Activated naive CD4-positive, alpha-beta T cell treated with anti-CD3 and anti-CD28 coated beads, Interleukin-2, amount 50 U/mL, for 72 hours (primary cell): ENCODE measurements at regions not wholly inside any gene's neighbourhood (a gene's known extent, or its start where the extent isn't known, plus 50 kb on each side); places are given as distances from the start of the nearest gene placed in this dataset.

Experiments used
- ATAC-seq, 2 donors: fragments of 150-1000 bp; cut with Tn5 transposase; 2 replicates each; pipeline ENCODE4 v1.10.0; 2021; ENCODE audit warnings: mild to moderate bottlenecking in 2 of 2, moderate library complexity in 2 of 2
- DNase-seq, 2 donors: peaks; one replicate each; pipeline ENCODE4 v3.0.0; 2021 to 2022; ENCODE audit warnings: low spot score in 2 of 2
- H3K27ac Mint-ChIP-seq, 2 donors: one replicate each; pipeline ENCODE4 v1.8.0; 2022; ENCODE audit warnings: mild to moderate bottlenecking in 2 of 2, mixed read lengths in 2 of 2
- H3K36me3 Mint-ChIP-seq, 2 donors: one replicate each; pipeline ENCODE4 v1.8.0; 2022; ENCODE audit warnings: mixed read lengths in 2 of 2
- H3K9me3 Mint-ChIP-seq, 2 donors: one replicate each; pipeline ENCODE4 v1.8.0; 2022; ENCODE audit warnings: mixed read lengths in 2 of 2

DNA sequence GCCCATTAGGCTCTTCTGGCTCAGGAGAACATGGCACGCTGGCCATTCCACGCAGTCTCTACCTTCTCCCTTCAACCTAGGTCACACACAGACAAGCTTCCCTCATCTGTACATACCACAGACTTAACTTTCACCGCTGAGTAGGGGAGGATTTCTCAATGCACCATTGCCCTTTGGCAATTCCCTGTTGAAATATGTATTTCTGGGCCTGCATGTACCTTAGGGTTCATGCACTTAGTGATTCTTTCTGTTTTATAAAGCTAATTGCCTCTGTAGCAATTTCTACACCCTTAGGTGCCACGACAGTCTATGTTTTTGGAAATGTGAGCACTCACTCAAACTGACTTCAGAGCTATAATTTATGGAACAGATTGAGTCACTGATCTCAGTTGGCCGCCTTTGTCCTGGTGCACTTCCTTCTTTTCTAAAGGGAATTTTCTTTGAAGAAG lies 253.8 kb upstream of the PRDM1 start:
- H3K9me3 Mint-ChIP-seq = no peaks in the 10 kb centered on the region
- no peak overlapping the region for H3K27ac Mint-ChIP-seq
- ATAC-seq (no peak), DNase-seq (no peak)
- no peaks in the 10 kb centered on the region for H3K36me3 Mint-ChIP-seq

DNA sequence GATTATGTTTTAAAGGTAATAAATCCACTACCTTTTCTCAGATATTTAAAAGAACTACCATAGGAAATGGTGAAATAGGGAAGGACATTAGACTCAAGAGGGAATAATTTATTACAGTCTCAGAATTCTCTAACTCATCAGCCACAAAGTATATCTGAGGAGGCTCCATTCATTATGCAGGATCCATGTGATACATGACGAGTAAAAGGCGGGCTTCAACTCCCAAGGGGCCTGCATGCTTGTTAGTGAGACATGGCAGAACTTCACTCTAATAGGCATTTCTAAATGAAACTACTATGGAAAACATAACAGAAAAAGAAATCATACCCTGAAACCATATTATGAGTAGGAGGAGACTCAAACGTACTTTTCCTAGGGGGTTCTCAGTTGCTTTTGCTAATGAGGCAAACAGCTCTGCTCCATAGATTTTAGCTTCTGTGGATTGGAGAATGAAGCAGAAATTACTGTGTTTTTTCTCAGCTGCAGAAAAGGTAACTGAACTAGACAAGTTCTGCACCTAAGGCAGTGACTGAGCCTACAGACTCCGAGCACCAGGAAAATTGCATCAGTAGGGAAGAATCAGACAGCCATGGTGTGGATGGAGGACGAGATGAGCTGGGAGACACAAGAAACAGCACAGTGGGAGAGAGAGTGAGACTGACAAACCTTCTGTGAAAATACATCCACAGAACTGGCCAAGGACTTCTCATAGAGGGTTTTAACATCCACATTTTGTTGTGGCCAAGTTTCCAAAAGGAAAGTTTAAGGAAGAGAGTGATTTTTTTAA lies 254.6 kb upstream of the PRDM1 start:
- no peak for ATAC-seq
- Mint-ChIP-seq H3K9me3 (no peaks in the 10 kb centered on the region), H3K27ac (peak overlapping the region in 1 of 2 donors; percentile 6), H3K36me3 (no peaks in the 10 kb centered on the region)
- no peak for DNase-seq

DNA sequence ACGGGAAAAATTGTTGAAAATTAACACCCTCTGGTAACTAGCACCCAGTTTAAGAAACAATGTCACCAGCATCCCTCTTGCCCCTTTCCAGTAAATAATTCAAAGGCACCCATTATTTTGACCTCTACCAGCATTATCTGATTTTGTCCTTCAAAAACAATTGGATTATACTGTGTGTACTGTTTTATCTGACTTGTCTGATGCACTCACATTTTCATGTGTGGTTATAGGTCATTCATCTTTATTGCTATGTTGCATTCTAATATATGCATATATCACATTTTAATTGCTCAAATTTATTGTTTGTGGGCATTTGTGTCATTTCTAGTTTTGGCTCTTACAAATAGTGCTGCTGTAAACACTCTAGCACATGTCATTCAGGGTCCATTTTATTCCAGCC lies 260.9 kb upstream of the PRDM1 start:
- H3K27ac Mint-ChIP-seq = no peak overlapping the region
- ATAC-seq (no peak), DNase-seq (no peak)

DNA sequence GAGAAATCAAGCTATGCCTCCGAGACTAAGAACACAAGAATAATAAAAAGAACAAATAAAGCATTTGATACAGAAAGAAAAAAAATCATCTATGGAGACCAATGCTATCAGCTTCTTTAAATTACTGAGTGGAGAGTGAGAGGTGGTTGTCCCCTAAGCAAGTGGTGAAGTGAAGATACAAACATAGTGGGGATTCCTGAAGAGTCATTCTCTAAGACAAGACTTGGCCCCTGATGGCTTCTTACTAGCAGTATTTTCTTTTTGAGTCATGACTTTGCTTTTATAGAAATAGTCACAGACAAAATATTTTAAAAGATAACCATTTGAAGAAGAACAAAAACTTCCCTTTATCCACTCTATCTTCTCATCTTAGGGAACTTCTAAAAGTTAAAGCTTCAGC lies 261.4 kb upstream of the PRDM1 start:
- Mint-ChIP-seq H3K9me3 (peaks cover 0 to 10% of the 10 kb centered on the region in 2 donors), H3K27ac (no peak overlapping the region), H3K36me3 (no peaks in the 10 kb centered on the region)
- ATAC-seq = no peak
- no peak for DNase-seq

More for the DNA sequence above, 260.9 kb upstream of the PRDM1 start:
- Mint-ChIP-seq H3K36me3 (no peaks in the 10 kb centered on the region), H3K9me3 (peaks cover 0 to 10% of the 10 kb centered on the region in 2 donors)

DNA sequence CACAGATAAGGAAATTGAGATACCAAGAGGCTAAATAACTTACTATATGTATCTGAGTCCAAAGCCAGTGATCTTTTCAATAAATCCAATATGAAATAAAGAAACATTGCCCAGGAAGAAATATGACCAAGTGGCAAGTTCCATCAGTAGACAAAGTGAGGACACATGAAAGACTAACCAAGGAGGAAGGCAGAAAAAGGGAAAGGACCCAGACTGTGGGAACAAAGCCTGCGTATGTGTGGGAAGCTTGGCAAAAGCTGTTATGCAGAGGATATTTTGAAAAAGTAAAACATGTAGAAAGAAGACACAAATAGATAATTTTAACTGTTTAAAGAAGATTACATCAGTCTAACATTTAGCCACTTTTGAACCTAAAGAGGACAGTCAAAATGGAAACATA lies 264.4 kb upstream of the PRDM1 start:
- no peak for DNase-seq
- Mint-ChIP-seq H3K9me3 (peaks cover 0 to 10% of the 10 kb centered on the region in 2 donors), H3K36me3 (no peaks in the 10 kb centered on the region), H3K27ac (no peak overlapping the region)
- no peak for ATAC-seq

GRCh38 chr6:105821027-105821426 lies 265.1 kb upstream of the PRDM1 start:
- DNase-seq (no peak), ATAC-seq (no peak)
- Mint-ChIP-seq H3K9me3 (peaks cover 0 to 10% of the 10 kb centered on the region in 2 donors), H3K36me3 (no peaks in the 10 kb centered on the region), H3K27ac (no peak overlapping the region)

DNA sequence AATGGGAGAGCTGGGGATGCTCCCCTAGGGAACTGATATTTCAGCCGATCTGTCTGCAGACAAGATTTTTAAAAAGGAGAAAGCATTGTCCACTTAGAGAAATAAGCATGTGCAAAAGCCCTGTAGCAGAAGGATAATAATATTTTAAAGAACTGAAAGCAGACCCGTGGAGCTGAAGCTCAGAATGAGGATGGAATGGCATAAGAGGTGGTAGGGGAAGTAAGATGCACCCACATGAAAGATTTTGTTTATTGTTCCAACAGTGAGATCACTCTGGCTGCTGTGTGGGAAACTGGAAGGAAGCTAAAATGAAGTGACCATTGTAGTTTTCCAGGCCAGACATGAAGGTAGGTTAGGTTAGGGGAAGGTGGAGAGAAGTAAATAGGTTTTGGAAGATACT lies 266.4 kb upstream of the PRDM1 start:
- no peaks in the 10 kb centered on the region for H3K36me3 Mint-ChIP-seq
- DNase-seq (no peak), ATAC-seq (no peak)
- peaks cover 0 to 10% of the 10 kb centered on the region in 2 donors for H3K9me3 Mint-ChIP-seq
- no peak overlapping the region for H3K27ac Mint-ChIP-seq

DNA sequence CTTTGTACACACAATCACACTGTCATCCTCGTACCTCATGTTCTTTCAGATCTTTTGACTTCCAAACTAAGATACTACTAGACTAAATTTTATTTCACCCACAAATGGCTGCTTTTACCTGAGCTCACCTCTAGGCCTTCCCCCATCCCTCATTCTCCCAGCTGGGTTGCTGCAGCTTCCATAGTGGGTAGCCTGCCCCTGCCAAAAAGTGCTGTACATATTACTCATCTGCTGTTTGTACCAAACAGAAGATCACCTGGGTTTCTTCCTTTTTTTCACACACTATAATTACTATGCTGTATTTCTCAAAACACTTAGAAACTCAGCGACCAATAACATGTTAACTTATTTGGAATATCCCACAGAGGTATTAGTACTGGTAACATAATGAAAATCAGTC lies 267.6 kb upstream of the PRDM1 start:
- ATAC-seq = no peak
- Mint-ChIP-seq H3K27ac (no peak overlapping the region), H3K36me3 (no peaks in the 10 kb centered on the region), H3K9me3 (peaks cover 0 to 10% of the 10 kb centered on the region in 2 donors)
- no peak for DNase-seq

DNA sequence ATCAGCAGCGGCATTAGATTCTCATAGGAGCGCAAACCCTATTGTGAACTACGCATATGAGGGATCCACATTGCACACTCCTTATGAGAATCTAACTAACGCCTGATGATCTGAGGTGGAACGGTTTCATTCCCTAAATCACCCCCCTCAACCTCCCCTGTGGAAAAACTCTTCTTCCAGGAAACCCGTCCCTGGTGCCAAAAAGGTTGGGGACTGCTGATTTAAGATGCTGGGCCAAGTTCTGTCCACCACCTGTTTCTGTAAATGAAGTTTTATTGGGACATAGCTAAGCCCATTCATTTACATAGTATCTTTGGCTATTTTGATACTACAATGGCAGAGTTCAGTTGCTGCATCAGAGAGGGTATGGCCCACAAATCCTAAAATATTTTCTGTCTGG lies 268.2 kb upstream of the PRDM1 start:
- H3K27ac Mint-ChIP-seq = no peak overlapping the region
- no peaks in the 10 kb centered on the region for H3K36me3 Mint-ChIP-seq
- DNase-seq (no peak), ATAC-seq (no peak)
- peaks cover 0 to 10% of the 10 kb centered on the region in 2 donors for H3K9me3 Mint-ChIP-seq

- Mint-ChIP-seq H3K9me3 (peaks cover 0 to 9% of the 10 kb centered on the region in 2 donors), H3K36me3 (no peaks in the 10 kb centered on the region), H3K27ac (no peak overlapping the region)
- DNase-seq (no peak), ATAC-seq (no peak)
These were observed 268.8 kb upstream of the PRDM1 start for GRCh38 chr6:105817370-105817769.

- DNase-seq (no peak), ATAC-seq (no peak)
- Mint-ChIP-seq H3K36me3 (no peaks in the 10 kb centered on the region), H3K9me3 (peaks cover 0 to 8% of the 10 kb centered on the region in 2 donors), H3K27ac (no peak overlapping the region)
These were observed 269.3 kb upstream of the PRDM1 start for GRCh38 chr6:105816847-105817246.

GRCh38 chr6:105815661-105816555 lies 270.2 kb upstream of the PRDM1 start:
- Mint-ChIP-seq H3K36me3 (no peaks in the 10 kb centered on the region), H3K27ac (peak overlapping the region in 1 of 2 donors; percentile 16), H3K9me3 (peaks cover 0 to 5% of the 10 kb centered on the region in 2 donors)
- ATAC-seq (peak in 1 of 2 donors; percentile 64), DNase-seq (no peak)

DNA sequence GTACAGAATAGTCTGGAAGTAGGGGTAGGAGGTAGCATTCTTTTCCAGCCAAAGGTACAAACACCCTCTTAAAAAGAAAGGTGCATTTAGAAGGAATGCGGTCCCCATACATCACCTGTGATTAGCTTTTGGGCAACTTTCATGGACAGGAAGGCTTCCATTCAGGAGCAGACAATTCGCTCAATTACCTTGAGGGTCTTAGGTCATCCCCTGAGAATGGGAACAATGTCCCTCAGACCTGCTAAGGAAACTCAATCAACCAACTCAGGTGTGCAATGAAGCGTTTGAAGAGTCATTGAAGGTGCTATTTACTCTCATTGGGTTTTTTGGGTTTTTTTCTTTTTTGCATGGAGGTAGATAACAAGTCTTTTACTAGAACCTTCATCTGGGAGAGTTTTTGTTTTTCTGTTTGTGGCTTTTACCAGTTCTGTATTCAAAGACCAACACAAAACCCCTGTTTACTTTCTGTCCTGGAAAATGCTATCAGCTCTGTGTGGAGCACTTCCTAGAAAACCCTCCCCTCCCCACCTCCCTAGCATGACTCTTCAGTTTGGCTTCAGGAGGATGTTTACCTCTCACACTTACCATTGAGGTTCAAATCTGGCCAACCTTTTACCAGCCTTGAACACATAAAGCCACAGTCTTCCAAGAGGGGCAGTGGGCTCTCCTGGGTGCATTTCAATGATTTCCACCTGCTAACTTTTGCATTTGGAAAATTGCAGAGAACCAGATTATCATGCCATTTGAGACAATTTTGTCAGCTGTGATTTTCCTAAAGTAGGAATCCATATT lies 271.2 kb upstream of the PRDM1 start:
- H3K27ac Mint-ChIP-seq = no peak overlapping the region
- H3K9me3 Mint-ChIP-seq = peaks cover 0 to 5% of the 10 kb centered on the region in 2 donors
- no peak for DNase-seq
- ATAC-seq = no peak
- no peaks in the 10 kb centered on the region for H3K36me3 Mint-ChIP-seq

GRCh38 chr6:105810922-105811482 lies 275.1 kb upstream of the PRDM1 start:
- H3K36me3 Mint-ChIP-seq = peaks cover 0 to 6% of the 10 kb centered on the region in 2 donors

DNA sequence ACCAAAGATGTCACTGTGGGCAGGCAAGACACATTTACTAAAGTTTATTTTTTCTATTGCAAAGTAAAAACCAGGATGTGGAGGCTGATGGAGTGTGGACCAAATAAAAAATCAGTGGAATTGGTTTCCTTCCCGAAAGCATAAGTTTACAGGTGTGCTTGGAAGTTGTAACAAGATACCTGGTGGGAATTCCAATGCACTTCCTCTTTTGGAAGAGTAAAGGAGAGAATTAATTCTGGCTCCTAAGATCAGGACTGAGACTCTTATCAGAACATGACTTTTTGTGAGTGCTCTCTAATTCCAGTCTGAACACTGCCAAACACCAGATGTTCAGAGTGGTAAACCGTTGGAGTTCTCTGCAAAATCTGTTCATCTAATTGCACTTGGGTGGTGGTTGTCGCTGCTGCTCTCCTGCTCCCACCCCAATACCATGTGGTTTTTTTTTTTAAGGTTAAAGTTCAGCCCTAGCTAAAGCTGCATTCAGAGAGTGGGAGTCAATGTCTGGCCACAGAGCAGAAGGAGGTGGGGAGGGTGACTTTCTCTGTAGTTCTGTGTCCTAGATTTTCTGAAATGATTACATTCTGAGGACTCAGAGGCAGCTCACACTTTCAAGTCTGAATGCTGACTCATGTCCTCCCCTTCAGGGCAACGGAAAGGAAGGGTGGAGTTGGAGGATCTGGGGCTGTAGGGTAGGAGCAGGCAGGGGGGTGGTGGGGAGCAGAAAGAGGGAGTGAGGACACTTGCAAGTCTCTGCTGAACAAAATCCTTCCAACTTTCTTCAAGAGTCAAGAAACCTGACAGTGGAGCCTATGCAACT lies 275.8 kb upstream of the PRDM1 start:
- peak in 1 of 2 donors; percentile 46 for DNase-seq
- Mint-ChIP-seq H3K27ac (peak overlapping the region in 1 of 2 donors; percentile 12), H3K36me3 (peaks cover 0 to 6% of the 10 kb centered on the region in 2 donors), H3K9me3 (peaks cover 0 to 12% of the 10 kb centered on the region in 2 donors)
- ATAC-seq = peak; percentile 88 to 91

More at GRCh38 chr6:105810922-105811482, 275.1 kb upstream of the PRDM1 start:
- Mint-ChIP-seq H3K9me3 (peaks cover 0 to 12% of the 10 kb centered on the region in 2 donors), H3K27ac (peak overlapping the region in 1 of 2 donors; percentile 12)
- ATAC-seq = no peak
- DNase-seq = no peak
